GM12873 (cell line): ENCODE measurements at regions not wholly inside any gene's neighbourhood (a gene's known extent, or its start where the extent isn't known, plus 50 kb on each side); places are given as distances from the start of the nearest gene placed in this dataset.

Experiments used
- TF ChIP-seq, protein P1 (sequence below): IDR thresholded peaks from 2 replicates; pipeline ENCODE4 v1.5.1; 2012; ENCODE audit warnings: low read depth, mild to moderate bottlenecking, moderate library complexity, low read length, control low read depth; ENCODE audit not compliant: insufficient read depth; ENCODE audit errors: missing control alignments

DNA sequence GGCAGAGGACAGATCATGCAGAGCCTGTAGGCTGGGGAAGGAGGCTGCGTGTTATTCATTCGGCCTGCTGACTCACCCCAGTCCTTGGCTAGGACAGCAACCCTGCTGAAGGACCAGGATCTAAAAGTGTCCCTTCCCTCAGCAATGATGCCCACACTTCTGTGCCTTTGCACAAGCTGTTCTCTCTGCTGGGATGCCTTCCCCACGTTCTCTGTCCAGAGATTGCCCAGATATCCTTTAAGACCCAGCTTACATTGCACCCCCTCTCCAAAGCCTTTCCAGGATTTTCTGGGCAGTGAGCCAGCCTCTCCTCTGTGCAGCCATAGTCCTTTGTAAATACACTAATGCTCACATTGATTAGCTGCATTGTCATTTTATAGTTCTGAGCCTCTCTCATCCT, 99.3 kb upstream of the CHD6 start:
- TF ChIP-seq, protein P1, sequence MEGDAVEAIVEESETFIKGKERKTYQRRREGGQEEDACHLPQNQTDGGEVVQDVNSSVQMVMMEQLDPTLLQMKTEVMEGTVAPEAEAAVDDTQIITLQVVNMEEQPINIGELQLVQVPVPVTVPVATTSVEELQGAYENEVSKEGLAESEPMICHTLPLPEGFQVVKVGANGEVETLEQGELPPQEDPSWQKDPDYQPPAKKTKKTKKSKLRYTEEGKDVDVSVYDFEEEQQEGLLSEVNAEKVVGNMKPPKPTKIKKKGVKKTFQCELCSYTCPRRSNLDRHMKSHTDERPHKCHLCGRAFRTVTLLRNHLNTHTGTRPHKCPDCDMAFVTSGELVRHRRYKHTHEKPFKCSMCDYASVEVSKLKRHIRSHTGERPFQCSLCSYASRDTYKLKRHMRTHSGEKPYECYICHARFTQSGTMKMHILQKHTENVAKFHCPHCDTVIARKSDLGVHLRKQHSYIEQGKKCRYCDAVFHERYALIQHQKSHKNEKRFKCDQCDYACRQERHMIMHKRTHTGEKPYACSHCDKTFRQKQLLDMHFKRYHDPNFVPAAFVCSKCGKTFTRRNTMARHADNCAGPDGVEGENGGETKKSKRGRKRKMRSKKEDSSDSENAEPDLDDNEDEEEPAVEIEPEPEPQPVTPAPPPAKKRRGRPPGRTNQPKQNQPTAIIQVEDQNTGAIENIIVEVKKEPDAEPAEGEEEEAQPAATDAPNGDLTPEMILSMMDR, result no peak

DNA sequence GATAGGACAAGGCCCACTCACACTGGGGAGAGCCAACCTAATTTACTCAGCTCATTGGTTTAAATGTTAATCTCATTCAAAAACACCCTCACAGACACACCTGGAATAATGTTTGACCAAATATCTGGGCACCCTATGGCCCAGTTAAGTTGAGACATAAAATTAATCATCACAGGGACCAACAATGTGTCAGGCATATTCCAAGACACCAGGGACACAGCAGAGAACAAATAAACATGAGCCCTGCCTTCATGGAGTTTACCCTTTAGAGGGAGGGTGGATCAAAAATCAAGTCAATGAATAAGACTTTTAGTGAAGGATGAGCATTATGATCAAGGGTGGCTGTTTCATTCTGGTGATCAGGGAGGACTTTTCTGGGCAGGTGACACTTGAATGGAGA, 98.7 kb upstream of the CHD6 start:
- TF ChIP-seq, protein P1, result no peak

DNA sequence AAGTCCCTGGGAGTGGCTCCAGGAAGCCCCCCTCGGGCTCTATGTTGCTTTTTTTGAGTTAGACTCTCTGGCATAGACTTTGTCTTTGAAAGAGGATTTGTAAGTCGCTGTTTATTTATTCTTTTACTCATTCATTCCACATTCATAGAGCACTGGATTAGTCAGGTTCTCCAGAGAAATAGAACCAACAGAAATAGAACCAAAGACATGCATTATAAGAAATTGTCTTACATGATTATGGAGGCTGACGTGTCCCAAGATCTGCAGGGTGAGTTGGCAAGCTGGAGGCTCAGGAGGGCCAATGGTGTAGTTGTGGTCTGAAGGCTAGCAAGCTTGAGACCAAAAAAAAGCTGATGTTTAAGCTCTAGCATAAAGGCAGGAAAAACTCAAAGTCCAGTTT, 98.3 kb upstream of the CHD6 start:
- TF ChIP-seq, protein P1, result no peak

DNA sequence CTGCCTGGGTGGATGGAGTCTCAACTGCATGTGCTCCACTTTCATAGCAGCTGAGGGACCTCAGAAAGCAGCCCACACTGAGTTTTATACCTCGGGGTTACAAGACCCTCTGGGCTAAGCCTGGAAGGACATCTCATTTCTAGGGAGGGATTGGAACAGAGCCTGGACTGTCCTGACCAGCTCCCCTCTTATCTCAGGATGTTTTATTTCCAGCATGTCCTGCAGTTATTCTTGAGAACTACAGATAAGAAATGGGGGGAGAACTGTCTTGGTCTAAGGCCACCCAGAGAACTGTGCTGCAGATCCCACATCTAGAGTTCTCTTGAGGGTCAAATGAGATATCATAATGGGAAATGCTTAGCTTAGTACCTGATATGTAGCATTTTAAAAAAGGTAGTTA, 97.3 kb upstream of the CHD6 start:
- TF ChIP-seq, protein P1, result no peak

DNA sequence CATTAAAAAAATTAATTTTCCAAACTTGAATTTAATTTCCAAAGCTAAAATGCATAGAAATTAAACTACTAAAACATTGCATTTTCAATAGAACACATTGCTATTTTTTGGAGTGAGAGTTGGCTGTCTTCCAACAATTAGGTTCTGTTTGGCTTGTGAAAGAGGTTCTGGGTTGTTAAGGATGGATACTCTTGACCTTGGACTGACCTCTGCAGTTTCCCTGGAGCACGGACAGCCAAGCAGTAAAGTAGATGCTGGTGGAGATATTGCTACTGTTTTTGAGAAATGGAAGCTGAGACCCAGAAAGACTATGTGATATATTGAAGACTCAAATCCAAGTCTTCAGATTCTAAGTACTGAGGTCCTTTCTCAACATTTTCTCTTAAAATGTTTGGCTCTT, 95.9 kb upstream of the CHD6 start:
- TF ChIP-seq, protein P1, result no peak

DNA sequence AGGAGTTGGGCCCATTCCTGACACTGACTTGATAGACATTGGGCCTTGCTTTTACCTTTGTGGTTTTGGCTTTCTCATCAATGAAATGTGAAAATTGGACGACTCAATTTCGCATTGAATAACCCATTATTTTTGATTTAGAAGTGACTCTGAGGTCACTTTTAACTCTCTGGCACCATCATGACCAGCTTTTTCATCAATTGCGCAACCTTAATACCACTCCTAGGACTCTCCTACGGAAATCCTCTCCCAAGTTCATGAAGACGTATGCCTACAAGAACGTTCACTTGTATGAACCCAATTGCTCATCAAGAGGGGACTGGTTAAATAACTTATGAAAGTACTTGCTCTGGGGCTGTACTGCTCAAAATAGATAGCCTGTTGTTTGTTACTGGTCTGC, 86.7 kb upstream of the CHD6 start:
- TF ChIP-seq, protein P1, result no peak

DNA sequence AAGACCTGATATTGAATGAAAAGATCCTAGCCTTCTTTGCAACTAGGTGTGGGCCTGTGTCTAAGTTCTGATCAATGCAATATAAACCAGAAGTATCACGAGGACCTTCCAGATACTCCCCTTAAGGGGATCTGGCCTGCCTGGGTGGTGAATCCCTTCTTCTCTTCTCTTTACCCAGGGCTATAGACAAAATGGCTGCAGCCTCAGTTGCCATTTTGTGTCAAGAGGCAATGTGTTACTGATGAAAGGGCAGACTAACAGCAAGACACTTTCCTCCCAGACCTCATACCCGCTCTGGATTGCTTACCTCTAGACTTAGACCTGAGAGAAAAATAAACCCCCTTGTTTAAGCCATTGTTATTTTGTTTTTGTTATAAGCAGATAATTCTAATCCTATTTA, 84.5 kb upstream of the CHD6 start:
- TF ChIP-seq, protein P1, result no peak
